ENCODE measurements at regions not wholly inside any gene's neighbourhood (a gene's known extent, or its start where the extent isn't known, plus 50 kb on each side); places are given as distances from the start of the nearest gene placed in this dataset.

GRCh38 chr11:37630866-37631265 is 1032.8 kb upstream of the RAG2 start:
- H3K36me3 ChIP-seq = no peaks in the 10 kb centered on the region
- H3K4me3 ChIP-seq = no peak overlapping the region
- no peak for ATAC-seq
- H3K27me3 ChIP-seq = no peaks in the 10 kb centered on the region
- intact Hi-C loops (cut with DNase I) = no loop called here
- H3K9me3 ChIP-seq = no peaks in the 10 kb centered on the region
- no peak for DNase-seq
- H3K4me1 ChIP-seq = no peaks in the 10 kb centered on the region
- no peak overlapping the region for H3K27ac ChIP-seq
- no peak for TF ChIP-seq CTCF (IDR thresholded peaks at IDR 0.05)

- Histone ChIP-seq H3K4me3 (no peak overlapping the region), H3K36me3 (no peaks in the 10 kb centered on the region), H3K9me3 (peaks cover 0 to 11% of the 10 kb centered on the region in 2 donors), H3K27me3 (no peaks in the 10 kb centered on the region), H3K4me1 (no peaks in the 10 kb centered on the region), H3K27ac (no peak overlapping the region)
- TF ChIP-seq CTCF (IDR thresholded peaks at IDR 0.05) = no peak
- DNase-seq = no peak
- intact Hi-C loops (cut with DNase I) = no loop called here
- no peak for ATAC-seq
These were observed 1025.7 kb upstream of the RAG2 start for GRCh38 chr11:37623778-37624177.

- no peaks in the 10 kb centered on the region for H3K36me3 ChIP-seq
- no peaks in the 10 kb centered on the region for H3K4me1 ChIP-seq
- TF ChIP-seq CTCF (IDR thresholded peaks at IDR 0.05) = no peak
- ATAC-seq (no peak), DNase-seq (no peak)
- intact Hi-C loops (cut with DNase I) = no loop called here
- no peak overlapping the region for H3K27ac ChIP-seq
- no peaks in the 10 kb centered on the region for H3K27me3 ChIP-seq
- H3K4me3 ChIP-seq = no peak overlapping the region
- peaks cover 0 to 11% of the 10 kb centered on the region in 2 donors for H3K9me3 ChIP-seq
These were observed 1023.6 kb upstream of the RAG2 start for GRCh38 chr11:37621662-37622061.

- ATAC-seq (no peak), DNase-seq (no peak)
- H3K27ac ChIP-seq = no peak overlapping the region
- H3K4me1 ChIP-seq = no peaks in the 10 kb centered on the region
- peaks cover 0 to 11% of the 10 kb centered on the region in 2 donors for H3K9me3 ChIP-seq
- H3K36me3 ChIP-seq = no peaks in the 10 kb centered on the region
- H3K4me3 ChIP-seq = no peak overlapping the region
- intact Hi-C loops (cut with DNase I) = no loop called here
- no peaks in the 10 kb centered on the region for H3K27me3 ChIP-seq
- TF ChIP-seq CTCF (IDR thresholded peaks at IDR 0.05) = no peak
These were observed 1018.3 kb upstream of the RAG2 start for GRCh38 chr11:37616291-37616690.

- Histone ChIP-seq H3K27me3 (no peaks in the 10 kb centered on the region), H3K36me3 (no peaks in the 10 kb centered on the region), H3K4me1 (no peaks in the 10 kb centered on the region), H3K9me3 (no peaks in the 10 kb centered on the region), H3K27ac (no peak overlapping the region), H3K4me3 (no peak overlapping the region)
- DNase-seq (no peak), ATAC-seq (no peak)
- intact Hi-C loops (cut with DNase I) = no loop called here
- no peak for TF ChIP-seq CTCF (IDR thresholded peaks at IDR 0.05)
These were observed 1015.0 kb upstream of the RAG2 start for GRCh38 chr11:37613031-37613430.
